ENCODE measurements at regions not wholly inside any gene's neighbourhood (a gene's known extent, or its start where the extent isn't known, plus 50 kb on each side); places are given as distances from the start of the nearest gene placed in this dataset.
"Not testable (repeated sequence)": the region's sequence is repeated elsewhere in the genome, so short reads cannot be mapped to it uniquely, and the experiment has no call there.

DNA sequence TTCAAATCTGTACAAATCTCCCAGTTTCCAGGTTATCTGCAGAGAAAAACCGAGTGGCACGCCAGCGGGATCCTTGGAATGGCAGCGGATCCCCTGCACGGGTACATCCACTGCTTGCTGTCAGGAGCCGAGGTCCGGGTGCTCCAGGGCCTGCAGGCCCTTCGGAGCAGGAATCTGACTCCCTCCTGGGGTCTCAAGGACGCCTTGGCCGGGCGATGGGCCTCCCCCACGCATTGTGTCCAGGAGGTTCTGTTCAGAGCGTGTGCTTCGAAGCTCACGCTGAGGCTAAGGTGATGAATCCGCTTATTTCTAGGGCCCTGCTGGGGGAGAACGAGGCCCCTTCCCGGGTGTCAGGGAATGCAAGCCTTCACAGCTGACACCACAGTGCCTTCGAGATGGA is 148.9 kb downstream of the SOX1 start:
- no peak for DNase-seq
- intact Hi-C loops (cut with DNase I) = no loop called here

DNA sequence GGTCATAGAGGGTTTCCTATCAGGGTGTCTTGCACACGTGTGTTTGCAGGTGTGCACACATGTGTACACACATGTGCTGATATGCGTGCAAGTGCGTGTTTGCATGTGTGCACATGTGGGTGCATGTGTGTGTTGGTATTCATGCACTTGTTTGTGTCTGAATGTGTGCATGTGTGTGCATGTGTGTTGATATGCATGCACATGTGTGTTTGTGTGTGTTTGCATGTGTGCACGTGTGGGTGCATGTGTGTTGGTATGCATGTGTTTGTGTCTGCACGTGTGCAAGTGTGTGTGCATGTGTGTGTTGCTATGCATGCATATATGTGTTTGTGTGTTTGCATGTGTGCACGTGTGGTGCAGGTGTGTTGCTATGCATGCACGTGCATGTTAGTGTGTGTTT is 150.5 kb downstream of the SOX1 start:
- peak in 1 of 10 donors; percentile 2 for DNase-seq
- intact Hi-C loops (cut with DNase I) = no loop called here

DNA sequence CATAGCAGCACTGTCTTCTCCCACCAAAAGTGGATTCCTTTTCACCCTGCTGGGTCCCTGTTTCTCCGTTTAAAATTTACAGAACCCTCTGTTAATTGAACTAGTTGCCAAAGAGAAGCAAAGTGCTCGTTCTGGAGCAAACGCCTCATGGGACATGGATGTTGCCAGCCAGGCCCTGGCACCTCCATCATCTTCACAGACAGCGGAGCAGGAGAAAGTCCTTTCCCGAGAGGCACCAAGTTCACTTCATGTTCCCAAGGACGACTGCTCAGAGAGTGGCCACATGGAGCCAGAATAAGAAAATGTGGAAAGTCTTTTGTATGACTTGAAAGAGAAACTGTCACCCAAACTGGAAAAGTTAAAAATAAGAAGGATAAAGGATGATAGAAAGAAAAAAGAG is 151.5 kb downstream of the SOX1 start:
- peak in 1 of 10 donors; percentile 50 for DNase-seq

DNA sequence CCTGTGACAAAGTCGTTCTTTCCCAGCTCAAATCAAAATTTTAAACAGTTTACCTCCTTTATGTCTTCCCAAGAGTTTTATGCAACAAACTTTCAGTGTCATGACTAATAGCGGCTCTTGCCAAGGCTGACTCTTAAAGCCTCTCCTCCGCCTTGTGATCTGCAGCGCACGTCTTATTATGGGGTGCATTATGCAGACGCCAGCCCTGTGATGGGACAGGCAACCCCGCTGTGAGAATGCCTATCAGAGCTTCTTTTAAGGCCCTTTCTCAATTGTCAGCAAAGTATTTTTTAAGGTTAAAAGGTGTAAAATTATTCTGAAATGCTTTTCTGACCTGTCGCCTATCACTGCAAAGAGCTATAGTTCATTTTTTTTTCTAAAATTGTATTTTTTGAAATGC is 152.8 kb downstream of the SOX1 start:
- DNase-seq = peak in 1 of 10 donors; percentile 6
- intact Hi-C loops (cut with DNase I) = no loop called here

More for the DNA sequence above, 151.5 kb downstream of the SOX1 start:
- intact Hi-C loops (cut with DNase I) = no loop called here

DNA sequence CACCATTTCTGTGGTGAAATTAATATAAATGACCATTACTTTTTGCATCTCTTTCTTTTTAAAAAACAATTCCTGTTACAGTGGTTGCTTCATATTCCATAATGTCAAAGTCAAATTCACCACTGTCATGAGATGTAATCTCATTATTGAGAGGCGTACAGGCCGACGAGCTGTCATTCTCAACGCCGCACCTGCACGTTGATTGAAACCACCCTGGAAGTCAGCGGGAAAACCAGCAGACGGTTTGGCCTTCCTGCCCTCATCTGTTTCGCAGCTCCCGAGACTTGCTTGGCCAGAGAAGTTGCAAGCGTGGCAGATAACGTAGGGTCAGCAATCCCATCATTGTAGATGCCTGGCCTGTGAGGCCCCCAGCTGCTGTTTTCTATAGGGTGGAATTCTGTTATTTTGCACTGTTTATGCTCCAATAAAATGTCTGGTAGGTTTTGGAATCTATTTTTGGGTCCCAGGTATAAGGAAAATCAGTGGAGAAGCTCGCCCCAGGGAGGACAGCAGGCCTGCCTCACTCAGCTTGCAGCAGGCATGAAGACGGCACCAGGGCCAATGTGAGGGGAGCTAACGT is 153.4 kb downstream of the SOX1 start:
- intact Hi-C loops (cut with DNase I) = no loop called here
- no peak for DNase-seq

DNA sequence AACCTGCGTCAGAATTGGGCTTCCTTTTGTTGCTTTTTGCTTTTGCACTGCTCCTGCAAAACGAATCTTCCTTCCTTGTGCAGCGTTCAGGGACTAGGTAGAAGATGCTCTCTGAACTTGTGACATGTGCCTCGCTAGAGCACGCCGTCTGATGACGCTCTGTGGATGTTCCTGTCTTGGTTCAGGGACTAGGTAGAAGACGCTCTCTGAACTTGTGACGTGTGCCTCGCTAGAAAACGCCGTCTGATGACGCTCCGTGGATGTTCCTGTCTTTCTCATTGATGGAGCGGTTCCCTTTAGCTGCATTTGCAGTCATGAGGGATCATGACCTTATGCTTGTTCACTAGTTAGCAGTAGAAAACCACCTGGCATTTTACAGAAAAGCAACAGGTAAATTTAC is 154.0 kb downstream of the SOX1 start:
- DNase-seq = no peak
- intact Hi-C loops (cut with DNase I) = no loop called here

DNA sequence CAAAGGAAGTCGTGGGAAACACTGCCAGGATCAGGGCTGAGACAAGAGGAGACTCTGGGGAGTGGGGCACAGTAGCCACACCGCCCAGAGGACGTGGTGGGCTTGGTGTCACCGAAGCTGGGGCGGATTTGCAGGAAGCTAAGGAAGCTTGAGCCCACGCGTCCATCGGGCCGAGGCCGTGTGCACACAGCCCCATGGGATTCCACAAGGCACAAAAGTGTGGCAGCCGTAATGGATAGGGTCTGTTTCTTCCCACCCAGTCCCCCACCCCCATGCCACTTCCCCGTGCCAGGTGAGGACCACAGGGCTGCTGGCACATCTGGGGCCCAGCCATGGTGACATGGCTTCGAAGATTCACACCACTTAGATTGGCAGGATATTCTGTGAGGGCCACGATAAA is 153.2 kb upstream of the SPACA7 start:
- peak in 1 of 10 donors; percentile 55 for DNase-seq
- intact Hi-C loops (cut with DNase I) = no loop called here

DNA sequence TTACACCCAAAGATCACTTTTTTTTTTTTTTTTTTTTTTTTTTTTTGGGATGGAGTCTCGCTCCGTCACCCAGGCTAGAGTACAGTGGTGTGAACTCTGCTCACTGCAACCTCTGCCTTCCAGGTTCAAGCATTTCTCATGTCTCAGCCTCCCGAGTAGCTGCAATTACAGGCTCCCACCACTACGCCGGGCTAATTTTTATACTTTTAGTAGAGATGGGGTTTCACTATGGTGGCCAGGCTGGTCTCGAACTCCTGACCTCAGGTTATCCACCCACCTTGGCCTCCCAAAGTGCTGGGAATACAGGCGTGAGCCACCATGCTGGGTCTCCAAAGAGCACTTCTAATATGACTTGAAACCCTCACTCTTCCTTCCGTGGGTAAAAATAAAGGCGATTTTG is 152.2 kb upstream of the SPACA7 start:
- peak in 1 of 10 donors; percentile 14 for DNase-seq
- intact Hi-C loops (cut with DNase I) = not testable (repeated sequence)

DNA sequence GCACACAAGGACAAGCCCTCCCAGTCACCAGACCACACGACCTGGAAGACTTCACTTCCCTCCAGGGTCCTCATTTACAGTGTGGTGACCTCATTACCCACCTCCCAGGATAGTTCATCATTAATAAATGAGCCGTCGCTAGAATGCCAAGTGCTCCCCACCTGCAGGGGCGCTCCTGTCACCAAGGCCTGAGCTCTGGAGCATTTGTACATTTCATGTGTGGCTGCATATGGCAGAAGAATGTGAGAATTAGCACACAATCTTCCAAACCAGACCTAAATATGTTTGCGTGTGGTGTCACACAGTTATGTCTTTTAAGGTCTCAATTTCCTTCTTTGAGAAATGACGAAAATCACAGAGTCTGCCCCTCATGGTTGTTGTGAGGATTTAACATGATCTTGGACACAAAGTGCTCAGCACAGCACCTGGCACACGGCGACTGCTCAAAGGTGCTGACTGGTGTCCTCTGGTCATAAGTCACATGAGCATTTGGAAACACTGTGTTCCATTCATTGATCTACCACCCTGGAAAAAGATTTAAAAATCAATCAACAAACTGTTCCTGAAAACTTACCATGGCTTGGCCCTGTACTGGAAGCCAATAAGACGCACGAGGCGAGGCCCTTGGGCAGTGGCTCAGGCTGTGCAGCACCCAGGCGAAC is 150.6 kb upstream of the SPACA7 start:
- intact Hi-C loops (cut with DNase I) = no loop called here
- peak in 1 of 10 donors; percentile 44 for DNase-seq

DNA sequence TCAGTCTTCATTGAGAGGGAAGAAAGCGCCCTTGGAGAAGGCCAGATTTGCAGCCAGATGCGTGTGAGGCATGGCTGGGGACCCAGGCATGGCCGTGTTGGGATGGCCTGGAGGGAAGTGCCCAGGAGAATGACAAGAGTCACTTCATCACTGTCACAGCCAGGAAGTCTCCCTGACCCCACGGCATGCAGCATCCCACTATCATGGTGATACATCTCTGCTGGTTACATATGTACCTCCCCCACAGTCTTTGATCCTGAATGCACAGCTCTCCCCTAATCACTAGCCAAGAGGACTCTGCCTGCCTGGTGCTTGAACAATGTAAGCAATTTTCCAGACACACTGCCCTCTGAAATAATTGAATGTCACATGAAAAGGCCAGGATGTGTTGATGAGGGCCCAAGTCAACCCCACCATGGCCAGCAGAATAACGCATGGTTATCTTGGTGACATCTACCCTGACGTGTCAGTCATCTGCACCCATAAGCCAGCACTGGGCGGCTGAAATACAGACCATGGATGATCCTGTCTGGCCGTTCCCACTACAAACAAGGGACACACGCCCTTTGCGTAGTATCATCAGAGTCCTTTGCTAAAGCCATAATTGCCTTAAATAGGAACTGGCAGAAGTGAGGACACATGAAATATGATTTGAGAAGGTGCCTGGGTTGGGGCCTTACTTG is 149.7 kb upstream of the SPACA7 start:
- intact Hi-C loops (cut with DNase I) = no loop called here
- peak in 1 of 10 donors; percentile 43 for DNase-seq

DNA sequence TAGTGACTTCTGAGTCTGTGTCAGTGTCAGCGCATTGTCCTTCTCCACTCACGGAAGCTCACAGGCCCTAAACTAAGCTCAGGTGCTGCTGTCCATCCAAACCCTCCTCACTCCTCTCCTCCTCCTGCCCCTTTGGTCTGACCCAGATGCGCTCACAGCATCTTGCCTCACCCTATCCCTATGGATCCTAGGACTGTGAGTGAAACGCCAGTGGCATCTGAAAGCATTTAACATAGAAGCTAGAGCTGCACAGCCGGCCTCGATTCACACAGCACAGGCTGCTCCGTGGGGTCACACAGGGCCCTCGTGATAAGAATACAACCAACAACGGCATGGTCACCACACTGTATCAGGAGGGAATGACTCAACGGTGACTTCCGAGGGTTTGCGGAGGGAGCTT is 149.1 kb upstream of the SPACA7 start:
- intact Hi-C loops (cut with DNase I) = no loop called here
- DNase-seq = peak in 1 of 10 donors; percentile 24

DNA sequence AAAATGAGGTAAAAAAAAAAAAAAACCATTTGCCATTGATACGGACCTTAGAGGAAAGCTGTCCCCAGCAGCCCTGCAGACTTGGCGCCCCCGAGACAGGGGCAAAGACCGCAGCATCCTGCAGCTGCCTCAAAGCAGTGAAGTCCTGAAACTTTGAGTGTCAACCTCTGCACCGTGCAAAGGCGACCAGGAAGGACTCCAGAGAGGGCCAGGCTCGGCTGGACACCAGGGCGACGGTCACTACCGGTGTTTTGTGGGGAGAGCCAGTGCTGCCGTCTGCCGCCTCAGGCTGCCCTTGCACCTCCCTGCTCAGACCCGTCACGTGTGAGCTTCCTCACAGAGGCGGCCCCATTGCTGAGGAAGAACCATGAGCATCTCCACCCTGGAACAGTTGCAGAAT is 146.7 kb upstream of the SPACA7 start:
- intact Hi-C loops (cut with DNase I) = no loop called here
- DNase-seq = peak in 1 of 10 donors; percentile 39

DNA sequence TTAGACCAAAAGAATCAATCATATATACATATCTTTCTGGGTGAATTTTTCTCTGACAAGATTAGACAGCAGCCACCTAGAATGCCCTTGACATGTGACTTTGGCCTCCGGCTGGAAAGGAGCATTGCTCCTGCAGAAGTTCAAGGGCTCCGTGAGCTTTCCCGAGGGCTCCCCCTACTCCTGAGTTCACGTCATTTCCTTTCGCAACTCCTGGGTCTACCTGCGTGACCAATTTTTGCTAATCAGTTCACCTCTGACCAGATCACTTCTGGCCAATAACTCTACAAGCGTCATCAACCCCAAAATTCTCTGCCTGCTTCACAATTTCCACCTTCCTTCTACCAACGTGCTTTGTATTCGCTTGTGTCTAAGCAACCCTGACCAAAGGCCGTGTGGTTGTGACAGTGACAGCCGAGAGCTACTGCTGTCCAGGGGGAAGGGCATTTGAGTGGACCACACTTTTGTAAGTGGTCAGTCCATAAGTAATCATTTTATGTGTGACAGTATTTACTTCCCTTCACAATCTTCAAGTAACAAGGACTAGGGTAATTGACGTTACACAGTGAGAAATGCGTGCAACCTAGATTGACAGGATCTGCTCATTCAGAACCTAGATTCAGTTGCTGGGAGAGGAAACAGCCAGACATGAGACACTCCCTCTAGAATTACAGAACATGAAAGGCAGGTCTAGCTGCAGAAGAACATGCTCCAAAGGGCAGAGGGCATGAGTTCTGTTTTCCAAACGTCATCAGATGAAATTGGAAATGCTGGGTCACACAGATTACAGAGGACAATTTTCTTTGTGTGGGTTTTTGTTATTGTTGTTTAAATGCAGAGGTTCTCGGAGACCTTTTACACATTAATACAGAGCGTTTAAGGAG is 145.9 kb upstream of the SPACA7 start:
- intact Hi-C loops (cut with DNase I) = no loop called here
- peak in 1 of 10 donors; percentile 21 for DNase-seq

DNA sequence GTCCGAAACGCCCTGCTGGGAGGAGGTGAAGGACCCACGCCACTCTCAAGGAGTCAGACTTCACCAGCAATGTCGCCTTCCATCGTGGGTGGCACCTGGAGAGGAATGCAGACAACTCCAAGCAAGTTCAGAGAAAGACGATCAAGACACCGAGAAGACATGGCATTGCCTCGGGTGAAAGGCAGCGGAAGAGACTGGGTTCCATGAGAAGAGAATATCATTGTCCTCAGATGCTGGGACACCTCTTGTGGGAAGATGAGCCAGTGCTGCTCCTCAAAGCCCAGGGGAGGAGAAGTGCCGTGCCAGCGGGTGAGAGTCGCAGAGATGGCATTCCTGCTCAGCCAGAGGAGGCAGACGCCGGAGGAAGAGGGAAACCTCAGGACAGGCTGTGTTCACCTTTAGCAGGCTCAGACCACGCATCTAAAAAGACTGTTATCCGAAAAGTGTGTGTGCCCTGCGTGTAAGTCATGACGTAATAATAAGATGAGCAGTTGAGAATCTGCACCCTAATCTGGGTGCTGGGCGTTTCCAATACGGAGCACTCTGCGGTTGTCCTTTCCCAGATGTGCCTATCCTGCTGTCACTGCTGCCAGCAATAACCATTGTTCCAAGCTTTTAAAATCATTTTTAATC is 144.6 kb upstream of the SPACA7 start:
- no peak for DNase-seq
- intact Hi-C loops (cut with DNase I) = no loop called here

DNA sequence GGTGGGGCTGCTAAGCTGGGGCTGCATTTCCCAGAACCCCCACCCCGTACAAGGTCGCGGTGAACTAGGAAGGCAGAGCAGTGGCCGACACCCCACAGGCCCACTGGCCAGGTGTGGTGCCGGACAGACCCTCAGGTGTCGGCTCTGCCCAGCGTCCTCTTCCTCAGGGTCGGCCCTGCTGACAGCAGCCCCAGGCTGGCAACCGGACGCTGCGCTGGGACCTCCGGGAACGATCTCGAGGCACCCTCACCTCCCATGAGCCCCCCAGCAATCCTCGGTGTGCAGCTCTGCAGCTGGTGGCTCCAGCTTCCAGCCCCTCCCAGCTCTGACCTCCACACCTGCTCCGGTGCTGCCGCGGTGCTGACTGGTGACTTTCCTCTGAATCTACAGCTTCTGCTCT is 142.9 kb upstream of the SPACA7 start:
- intact Hi-C loops (cut with DNase I) = no loop called here
- DNase-seq = peak in 1 of 10 donors; percentile 71

DNA sequence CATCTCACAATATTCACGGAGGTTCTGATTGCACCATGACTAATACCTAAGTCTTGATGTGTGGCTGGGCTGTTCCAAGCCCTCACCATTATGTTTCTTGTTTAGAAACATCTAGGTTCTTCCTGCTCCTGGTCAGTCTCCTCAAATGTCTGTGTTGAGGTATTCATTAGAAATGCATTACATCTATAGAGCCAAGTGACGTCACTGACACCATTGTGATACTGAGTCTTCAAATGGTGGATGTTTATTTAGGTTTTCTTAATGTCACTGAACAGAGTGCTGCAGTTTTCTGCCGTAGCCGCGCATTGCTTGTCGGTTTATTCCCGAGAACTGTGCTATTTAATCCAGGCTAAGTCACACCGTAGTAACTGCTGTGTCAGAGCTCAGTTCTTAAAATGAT is 142.4 kb upstream of the SPACA7 start:
- DNase-seq = no peak
- intact Hi-C loops (cut with DNase I) = no loop called here

DNA sequence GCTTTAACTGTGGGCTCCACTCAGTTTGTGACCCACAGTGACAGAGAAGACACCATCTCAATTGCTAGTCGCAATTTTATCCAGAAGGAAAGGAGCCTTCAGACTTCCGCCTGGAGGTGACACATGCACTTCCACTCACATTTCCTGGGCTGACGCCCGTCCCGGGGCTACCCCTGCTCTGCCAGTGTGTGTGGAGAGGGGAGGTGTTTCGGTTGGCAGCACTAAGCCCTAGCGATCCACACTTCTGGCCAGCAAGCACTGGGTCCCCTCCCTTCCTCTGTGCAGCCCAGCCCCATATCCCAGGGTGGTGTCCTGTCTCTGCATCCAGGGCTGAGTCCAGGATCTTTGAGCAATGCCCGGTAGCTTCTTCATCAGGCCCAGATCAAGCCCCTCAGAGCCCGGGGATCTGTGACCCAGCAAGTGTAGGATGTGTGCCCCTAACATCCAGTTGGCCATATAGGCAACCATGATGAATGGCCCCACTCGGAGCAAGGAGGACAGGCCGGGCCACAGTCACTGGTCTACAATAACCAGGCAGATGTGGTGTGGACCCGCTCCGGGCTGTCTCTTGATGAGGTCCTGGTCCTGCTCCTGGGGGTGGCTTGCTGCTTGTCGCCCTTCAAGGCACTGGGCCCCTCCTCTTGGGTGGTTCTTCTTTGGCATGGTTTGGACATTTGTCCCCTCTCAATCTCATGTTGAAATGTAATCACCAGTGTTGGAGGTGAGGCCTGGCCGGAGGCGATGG is 141.9 kb upstream of the SPACA7 start:
- DNase-seq = peak in 1 of 10 donors; percentile 69
- intact Hi-C loops (cut with DNase I) = no loop called here

DNA sequence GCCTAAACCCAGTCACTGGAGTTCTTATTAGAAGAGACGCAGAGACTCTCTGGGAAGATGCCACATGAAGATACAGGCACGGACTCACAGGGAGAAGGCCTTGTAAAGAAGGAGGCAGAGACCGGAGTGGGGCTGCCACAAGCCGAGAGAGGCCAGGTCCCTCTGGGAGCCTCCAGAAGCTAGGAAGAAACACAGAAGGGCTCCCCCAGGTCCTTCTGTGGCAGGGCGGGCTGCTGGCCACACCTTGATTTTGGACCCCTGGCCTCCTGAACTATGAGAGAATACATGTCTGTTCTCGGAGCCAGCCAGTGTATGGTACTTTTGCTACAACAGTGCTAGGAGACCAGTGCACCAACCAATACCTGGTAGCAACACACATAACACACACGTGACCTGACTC is 140.1 kb upstream of the SPACA7 start:
- intact Hi-C loops (cut with DNase I) = no loop called here
- DNase-seq = peak in 1 of 10 donors; percentile 42

DNA sequence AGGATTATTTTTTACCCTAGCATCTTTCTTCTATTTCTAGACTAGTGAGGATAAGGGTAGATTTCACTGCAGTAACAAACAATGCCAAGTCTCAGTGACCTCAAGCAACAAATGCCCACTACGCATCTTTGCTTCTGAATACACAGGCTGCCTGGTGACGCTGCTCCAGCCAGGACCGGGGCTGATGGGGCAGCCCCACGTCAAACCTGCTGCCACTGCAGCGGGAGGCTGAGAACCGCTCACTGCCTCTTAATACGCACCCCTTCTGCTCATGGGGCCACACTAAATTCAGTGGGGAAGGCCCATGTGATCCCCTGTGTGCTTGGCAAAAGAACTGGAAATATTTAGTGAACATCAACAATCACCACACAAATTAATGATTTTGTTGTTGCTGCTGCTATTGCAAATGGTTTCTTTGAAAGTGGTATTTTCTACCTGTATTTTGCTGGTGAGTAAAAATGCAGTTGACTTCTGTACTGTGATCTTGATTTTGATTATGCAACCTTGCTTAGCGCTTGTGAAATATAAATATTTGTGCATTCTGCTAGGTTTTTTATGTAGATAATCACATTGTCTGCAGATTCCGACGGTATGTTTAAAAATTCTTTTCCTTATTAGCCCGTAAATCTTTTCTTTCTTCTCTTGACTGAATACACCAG is 139.5 kb upstream of the SPACA7 start:
- peak in 2 of 10 donors; percentile 2 to 43 for DNase-seq
- intact Hi-C loops (cut with DNase I) = no loop called here
